GM12801 (cell line): ENCODE measurements at regions not wholly inside any gene's neighbourhood (a gene's known extent, or its start where the extent isn't known, plus 50 kb on each side); places are given as distances from the start of the nearest gene placed in this dataset.

ENCODE experiments used
- TF ChIP-seq, protein P1 (sequence below): IDR thresholded peaks from one replicate; pipeline ENCODE4 v1.5.1; 2011; ENCODE audit warnings: control low read depth; ENCODE audit not compliant: insufficient read length; ENCODE audit errors: extremely low read depth

DNA sequence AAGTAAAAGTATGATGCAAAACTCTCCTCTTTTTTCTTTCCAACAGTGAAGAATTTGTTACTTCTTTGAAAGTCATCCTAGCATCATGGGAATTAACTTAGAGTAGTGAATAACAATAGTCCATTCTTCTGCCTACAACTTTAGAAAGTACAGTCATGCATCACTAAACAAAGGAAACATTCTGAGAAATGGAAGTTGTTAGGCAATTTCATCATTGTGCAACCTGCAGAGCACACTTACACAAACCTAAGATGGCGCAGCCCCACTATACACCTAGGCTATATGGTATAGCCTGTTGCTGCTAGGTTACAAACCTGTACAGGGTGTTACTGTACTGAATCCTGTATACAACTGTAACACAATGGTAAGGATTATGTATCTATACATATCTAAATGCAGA, 1209.3 kb upstream of the C9orf72 start:
- TF ChIP-seq, protein P1, sequence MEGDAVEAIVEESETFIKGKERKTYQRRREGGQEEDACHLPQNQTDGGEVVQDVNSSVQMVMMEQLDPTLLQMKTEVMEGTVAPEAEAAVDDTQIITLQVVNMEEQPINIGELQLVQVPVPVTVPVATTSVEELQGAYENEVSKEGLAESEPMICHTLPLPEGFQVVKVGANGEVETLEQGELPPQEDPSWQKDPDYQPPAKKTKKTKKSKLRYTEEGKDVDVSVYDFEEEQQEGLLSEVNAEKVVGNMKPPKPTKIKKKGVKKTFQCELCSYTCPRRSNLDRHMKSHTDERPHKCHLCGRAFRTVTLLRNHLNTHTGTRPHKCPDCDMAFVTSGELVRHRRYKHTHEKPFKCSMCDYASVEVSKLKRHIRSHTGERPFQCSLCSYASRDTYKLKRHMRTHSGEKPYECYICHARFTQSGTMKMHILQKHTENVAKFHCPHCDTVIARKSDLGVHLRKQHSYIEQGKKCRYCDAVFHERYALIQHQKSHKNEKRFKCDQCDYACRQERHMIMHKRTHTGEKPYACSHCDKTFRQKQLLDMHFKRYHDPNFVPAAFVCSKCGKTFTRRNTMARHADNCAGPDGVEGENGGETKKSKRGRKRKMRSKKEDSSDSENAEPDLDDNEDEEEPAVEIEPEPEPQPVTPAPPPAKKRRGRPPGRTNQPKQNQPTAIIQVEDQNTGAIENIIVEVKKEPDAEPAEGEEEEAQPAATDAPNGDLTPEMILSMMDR = no peak

DNA sequence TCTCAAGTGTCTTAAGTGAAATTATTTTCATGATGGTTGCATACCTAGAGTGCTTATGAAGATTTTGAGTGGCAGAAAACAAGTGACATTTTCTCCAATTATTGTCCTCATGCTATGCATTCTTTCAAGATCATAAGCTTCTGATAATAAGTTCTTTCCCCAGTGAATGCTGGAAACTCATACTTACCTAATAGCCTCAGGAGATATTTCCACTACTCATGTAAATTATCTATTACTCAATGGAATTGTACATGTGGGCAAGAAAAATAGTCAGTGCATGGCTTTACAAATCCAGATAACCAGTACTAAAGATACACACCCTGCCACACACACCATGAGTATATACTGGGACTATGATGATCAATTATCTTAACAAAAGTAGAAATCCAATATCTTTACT, 1219.4 kb upstream of the C9orf72 start:
- TF ChIP-seq, protein P1 = no peak

DNA sequence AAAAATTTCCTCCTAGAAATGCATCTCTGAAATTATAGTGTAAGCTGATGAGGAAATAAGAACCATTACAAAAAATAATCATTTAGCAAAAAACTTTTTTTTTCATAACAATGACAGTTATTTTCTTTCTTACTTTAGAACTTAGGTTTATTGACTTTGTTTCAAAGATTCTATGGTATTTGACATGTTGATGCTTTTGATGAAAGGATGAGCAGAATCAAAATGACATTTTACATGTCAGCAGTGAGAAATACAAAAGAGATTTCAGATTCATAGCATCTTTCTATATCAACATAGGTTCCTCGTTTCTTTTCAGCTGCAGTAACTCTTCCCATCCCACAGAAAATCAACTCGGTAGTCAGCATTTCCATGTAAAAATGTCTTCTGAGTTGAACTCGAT, 1226.6 kb upstream of the C9orf72 start:
- TF ChIP-seq, protein P1 = no peak

DNA sequence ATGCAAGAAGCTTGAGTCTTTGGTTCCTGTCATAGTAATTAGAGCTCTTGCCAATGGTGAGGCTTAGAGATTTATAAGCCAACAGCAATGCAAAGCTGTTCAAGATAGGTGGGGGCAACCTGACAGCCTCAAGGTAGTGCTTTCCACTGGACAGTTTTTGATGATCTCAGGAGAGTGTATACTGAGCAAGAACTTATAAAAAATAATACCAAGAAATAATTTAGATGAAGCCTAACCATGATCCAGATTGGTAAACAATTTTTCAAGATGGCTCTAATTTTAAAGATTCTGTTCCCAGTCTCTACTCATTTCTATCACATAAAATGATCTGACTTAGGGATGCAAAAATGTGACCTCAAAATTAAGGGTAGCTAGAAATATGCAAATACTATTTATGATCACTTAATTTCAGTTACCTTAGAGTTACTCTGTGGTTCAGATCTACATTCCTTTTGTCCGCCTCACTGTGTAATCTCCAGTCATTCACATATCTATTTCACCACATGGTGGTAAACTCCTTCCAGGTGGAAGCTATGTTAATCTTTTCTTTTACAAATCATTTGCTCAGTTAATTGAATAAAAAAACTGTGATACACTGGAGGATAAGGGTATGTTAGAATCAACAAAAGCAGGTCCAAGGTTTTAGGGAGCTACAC, 1228.0 kb upstream of the C9orf72 start:
- TF ChIP-seq, protein P1 = no peak

DNA sequence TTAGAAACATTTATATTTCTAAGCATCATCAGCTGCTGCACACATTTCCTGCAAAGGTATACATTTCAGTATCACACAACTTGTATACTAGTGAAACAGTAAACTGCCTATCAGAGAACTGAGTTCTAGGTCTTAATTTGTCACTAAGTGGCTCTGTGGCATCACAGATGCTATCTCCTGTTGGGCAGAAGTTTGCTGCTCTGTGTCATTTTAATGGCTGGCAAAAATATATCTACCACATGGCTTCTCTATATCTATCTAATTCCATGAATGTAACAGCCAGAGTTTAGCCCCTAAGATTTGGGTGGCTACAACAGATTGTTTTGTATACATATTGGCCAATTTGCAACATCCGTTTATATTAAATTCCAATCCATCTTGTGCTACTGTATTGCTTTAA, 1231.9 kb upstream of the C9orf72 start:
- TF ChIP-seq, protein P1 = no peak

DNA sequence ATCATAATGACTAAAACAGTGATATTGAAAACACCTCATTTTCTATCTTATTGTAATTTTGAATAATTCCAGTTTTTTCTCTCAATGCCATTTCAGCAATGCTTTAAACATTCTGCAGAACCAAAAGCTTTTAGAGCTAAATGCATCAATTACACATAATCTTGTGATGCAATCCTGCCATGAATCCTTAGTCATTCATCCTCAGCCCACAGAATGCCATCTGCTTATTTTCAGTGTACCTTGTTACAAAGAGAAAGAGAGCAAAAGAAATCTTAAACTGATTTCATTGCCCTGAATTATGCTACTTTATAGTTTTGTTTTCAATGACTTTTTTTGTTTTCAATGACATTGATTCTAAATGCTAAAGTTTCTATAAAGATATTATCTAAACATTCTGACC, 1234.8 kb upstream of the C9orf72 start:
- TF ChIP-seq, protein P1 = no peak

DNA sequence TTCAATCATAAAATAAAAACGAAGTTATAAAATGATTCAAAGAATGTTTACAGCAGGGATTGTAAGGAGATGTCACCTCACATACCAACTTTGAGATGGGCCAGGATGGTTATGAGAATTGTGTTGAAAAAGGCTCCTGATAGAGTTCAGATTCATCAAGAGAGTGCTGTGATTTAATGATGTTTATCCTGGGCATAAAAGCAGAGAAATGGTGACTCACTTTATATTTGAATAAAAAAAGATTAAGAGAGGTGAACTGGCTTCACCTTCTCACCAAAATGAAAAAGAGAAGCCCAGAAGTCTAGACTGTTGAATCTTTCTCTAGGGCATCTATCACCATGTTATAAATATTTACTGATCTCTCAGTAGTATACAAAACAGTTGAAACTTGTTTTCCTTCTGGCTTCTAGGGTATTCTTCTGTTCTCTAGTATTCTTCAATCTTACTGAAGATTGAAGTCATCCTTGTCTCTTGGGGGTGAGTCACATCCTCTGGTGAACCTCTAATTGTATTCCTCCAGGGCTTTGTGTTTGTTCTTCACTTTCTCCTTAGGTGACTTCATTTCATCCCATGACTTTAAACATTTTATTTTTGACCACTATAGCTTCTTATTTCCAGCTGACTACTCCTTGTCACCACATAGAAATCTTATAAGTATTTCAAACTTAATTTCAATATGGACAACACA, 1237.3 kb upstream of the C9orf72 start:
- TF ChIP-seq, protein P1 = no peak
